Adrenal gland (tissue), 5 donors: ENCODE measurements at regions not wholly inside any gene's neighbourhood (a gene's known extent, or its start where the extent isn't known, plus 50 kb on each side); places are given as distances from the start of the nearest gene placed in this dataset.

Experiments used
- POLR2A ChIP-seq, 2 donors: fragments of 450-650 bp; IDR thresholded peaks; one replicate each; pipeline ENCODE4 v1.6.1; 2017; ENCODE audit warnings: antibody characterized with exemption in 2 of 2, mild to moderate bottlenecking in 2 of 2, moderate library complexity in 1 of 2
- TF ChIP-seq, protein P1 (sequence below), 6 experiments: fragments of 450-650 bp in 4 of 6; fragments of 200-600 bp in 2 of 6; sonication (generic) in 1 of 6; IDR thresholded peaks; 1 replicate in 5 of 6; 2 replicates in 1 of 6; pipeline versions ENCODE4 v1.5.1 to v1.8.0; 2016 to 2021; ENCODE audit warnings: antibody characterized with exemption in 6 of 6, mild to moderate bottlenecking in 2 of 6, moderate library complexity in 1 of 6
- donor health status: DM: no; HTN: no; CAD: no.

DNA sequence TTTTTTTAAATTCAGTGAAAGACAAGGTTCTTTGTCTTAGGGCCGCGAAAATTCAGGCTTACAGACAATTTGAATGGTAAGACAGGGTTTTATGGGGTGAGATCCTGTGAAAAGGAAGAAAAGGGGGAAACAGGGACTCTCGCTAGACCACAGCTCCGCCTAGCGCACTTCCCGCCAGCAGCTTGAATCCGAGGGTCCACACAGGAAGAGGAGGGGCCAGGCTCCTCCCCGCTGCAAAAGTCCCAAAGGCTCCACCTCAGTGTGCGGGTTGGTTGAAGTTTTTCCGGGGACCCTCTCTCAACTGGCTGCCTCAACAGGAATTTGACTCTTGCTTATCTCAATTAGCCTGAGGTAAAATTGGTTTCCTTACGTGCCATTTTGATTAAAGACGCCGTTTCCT, 950.9 kb upstream of the CNTN5 start:
- TF ChIP-seq, protein P1, sequence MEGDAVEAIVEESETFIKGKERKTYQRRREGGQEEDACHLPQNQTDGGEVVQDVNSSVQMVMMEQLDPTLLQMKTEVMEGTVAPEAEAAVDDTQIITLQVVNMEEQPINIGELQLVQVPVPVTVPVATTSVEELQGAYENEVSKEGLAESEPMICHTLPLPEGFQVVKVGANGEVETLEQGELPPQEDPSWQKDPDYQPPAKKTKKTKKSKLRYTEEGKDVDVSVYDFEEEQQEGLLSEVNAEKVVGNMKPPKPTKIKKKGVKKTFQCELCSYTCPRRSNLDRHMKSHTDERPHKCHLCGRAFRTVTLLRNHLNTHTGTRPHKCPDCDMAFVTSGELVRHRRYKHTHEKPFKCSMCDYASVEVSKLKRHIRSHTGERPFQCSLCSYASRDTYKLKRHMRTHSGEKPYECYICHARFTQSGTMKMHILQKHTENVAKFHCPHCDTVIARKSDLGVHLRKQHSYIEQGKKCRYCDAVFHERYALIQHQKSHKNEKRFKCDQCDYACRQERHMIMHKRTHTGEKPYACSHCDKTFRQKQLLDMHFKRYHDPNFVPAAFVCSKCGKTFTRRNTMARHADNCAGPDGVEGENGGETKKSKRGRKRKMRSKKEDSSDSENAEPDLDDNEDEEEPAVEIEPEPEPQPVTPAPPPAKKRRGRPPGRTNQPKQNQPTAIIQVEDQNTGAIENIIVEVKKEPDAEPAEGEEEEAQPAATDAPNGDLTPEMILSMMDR (IDR thresholded peaks at IDR 0.05), result no peak
- no peak for TF ChIP-seq POLR2A (IDR thresholded peaks at IDR 0.05)
